ENCODE measurements at regions not wholly inside any gene's neighbourhood (a gene's known extent, or its start where the extent isn't known, plus 50 kb on each side); places are given as distances from the start of the nearest gene placed in this dataset.

DNA sequence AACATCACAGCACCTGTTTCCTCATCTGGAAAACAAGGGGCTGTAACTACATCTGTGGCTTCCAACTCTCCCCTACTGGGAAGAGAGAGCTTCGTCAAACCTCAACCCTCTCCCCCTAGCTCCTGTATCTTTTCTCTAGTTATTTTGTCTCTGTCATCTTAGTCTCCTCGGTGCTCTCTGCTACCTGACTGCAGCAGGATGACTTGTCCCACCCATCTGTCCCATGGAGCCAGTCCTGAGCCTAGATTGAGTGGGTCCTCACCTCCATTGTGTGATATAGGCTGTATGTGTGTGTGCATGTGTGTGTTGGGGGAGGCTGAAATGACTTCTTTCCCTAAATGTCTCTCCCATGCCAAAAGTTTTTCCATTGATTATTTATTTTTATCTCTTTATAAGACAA is 177.3 kb downstream of the EMP1 start:
- DNase-seq, result no peak

GRCh38 chr12:13373131-13373530 is 176.6 kb downstream of the EMP1 start:
- DNase-seq, result no peak

DNA sequence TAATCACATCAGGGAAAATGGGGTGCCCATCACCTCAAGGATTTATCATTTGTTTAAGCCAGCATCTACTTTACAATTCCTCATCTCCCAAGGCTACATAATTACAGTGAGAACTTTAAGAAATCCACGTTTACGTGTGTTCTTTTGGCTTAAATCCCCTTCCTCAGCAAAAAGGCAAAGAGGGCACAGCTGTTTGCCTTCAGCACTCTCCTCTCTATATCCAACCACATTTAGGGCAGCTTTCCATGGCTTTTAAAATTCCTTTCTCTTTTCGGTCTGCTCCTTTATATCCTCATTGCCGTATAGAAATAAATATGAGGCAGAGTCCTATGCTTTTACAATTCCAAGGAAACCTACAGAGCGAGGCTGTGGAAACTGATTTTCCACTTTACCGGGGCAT is 175.9 kb downstream of the EMP1 start:
- no peak for DNase-seq

DNA sequence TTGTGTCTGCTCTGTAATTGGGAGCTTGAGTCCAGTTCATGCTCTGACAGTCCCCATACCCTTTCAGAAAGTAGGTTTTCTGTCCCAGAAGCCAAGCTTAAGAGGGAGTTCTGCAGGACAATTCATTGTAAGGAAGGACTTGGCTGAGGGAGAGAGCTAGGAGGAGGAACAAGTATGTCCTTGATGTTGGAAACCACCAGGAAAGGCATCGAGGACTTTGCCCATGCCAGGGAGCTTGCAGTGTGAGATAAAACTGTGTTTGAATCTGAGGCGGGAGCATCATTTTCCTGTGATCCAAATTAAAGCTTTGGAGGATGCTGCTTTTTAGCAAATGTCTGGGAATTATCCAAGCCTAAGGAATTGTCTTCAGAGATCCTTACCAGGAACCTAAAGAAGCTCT is 175.3 kb downstream of the EMP1 start:
- no peak for DNase-seq

DNA sequence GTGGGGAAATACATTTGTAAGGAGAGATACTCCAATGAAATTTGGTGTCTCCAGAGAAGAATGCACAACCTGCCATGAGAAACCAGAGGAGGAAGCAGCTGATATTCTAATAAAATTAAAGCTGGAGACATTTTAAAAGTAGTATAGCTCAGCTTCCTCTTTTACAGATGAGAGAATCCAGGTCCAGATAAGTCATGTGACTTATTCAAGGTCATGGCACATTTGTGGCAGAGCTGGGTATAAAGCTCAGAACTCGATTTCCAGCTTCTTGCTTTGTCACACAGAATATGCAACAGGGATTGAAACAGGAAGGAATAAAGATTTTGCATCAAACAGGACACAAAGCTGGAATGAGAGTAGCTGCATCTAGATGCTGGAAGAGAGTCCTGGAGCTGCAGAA is 174.8 kb downstream of the EMP1 start:
- DNase-seq, result no peak

DNA sequence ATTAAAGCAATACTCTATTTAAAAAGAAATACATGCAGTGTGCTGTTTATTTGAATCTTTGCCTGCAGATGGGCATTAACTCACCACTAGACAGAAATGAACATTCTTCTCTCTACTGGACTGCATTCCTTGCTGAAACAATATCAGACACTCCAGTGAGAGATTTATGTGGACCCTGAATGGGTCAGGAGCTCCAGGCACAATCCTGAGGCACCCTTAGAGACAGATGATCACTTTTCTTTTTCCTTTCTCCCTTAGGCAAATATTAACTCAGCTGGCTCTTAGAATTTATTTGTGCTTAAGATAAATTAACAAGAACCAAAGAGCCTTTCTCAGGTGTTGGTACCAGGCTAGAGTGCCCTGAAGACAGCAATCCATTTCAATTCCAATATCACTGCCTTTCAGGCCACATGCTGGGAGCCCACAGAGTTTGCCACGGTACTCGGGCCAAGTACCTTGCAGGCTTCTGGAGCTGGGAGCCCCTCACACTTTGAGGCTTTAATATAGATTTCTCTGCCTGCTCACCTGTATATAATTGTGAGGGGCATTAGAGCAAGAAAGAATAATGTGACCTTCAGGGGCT is 173.0 kb downstream of the EMP1 start:
- no peak for DNase-seq

DNA sequence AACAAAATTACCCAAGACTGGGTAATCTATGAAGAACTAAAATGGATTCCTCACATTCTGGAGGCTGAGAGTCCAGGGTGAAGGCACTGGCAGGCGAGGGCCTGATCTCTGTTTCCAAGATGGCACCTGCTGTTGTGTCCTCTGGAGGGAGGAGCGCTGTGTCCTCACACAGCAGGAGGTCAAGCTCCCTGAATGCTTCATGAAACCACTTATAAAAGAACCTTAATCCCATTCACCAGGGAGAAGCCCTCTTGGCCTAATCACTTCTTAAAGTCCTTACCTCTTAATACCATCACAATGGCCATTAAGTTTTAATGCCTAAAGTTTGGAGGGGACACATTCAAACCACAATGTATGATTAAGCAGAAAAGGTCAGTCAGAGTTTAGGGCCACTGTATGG is 172.4 kb downstream of the EMP1 start:
- DNase-seq, result no peak

DNA sequence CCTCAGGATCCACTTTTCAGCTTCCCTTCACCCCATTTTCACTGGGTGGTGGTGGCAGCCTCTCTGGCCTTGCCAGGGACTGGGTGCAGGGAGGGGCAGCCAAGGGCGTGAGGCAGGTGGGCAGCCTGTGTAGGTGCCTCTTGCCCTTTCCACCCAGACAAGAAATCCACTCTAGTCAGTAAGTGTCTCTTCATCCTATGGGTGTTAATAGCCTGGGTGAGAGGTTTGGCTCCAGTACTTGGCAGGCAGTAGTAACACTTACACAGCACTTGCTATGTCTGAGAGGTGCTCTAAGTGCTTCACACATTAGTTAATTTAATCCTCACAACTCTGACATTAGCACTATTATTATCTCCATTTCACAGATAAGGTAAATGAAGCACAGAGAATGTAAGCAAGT is 171.9 kb downstream of the EMP1 start:
- no peak for DNase-seq

- DNase-seq, result no peak
Observed at GRCh38 chr12:13367973-13368372, 171.4 kb downstream of the EMP1 start.

- DNase-seq, result no peak
Observed at GRCh38 chr12:13365748-13366366, 169.3 kb downstream of the EMP1 start.

GRCh38 chr12:13362260-13362841 is 165.8 kb downstream of the EMP1 start:
- DNase-seq, result peak; percentile 5 to 18

- no peak for DNase-seq
Observed at GRCh38 chr12:13359636-13360035, 163.1 kb downstream of the EMP1 start.

- no peak for DNase-seq
Observed at GRCh38 chr12:13358391-13358905, 161.9 kb downstream of the EMP1 start.

GRCh38 chr12:13350946-13351345 is 154.4 kb downstream of the EMP1 start:
- DNase-seq, result no peak

GRCh38 chr12:13350381-13350780 is 153.9 kb downstream of the EMP1 start:
- DNase-seq, result no peak

DNA sequence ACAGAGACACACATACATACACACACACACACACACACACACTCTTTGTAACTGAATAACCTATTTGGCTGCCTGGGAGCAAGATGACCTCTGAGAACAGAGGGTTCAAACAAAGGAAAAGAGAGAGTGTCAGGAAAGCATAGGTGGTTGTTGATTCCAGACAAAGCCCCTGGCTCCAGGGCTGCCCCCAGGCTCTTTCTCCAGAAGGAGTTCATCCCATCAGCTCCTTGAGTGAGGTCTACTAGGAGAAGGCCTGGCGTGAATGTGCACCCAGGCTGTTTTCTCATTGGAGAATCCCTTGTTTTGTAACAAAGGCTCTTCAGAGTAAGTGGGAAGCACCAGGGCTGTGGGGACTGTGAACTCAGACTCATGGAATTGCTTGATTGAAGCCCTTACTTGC is 151.9 kb downstream of the EMP1 start:
- no peak for DNase-seq

DNA sequence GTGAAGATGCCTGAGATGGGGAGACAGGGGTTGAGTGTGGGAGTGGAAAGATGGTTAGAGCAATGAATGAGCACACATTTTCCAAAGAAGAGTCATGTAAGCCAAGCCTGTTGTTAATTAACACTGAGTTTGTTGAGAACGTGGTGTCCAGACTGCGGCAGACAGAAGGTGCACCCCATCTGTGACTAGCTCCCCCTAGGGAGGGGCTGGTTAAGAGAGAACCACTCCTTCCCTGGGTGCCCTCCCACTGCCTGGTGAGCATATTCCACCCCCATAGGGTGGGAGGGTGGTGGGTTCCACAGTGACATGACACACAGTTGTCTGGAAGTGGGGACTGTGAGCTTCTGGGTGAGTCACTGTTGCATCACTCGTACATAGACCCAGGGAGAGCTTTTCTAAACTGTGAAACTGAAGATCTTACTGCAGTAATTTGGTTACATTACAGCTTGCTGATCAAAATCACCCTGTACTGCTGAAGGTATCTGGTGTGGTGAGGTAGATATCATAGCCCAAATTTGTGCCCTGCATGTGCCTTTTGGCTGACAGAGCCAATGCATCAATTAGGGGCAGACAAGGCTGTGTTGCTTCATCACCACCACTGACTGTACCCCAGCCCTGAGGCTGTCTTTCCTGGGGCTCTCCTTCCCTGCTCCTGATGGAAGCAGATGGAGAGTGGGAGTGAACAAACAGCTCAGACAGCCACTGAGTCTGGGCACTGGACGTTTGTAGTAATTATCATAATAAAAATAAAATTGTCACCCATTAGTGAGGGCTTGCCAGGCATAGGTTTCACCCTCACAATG is 150.9 kb downstream of the EMP1 start:
- no peak for DNase-seq

GRCh38 chr12:13345722-13346121 is 149.2 kb downstream of the EMP1 start:
- DNase-seq, result no peak

- no peak for DNase-seq
Observed at GRCh38 chr12:13343375-13343774, 146.8 kb downstream of the EMP1 start.

- no peak for DNase-seq
Observed at GRCh38 chr12:13342971-13343370, 146.4 kb downstream of the EMP1 start.

GRCh38 chr12:13340149-13340548 is 143.6 kb downstream of the EMP1 start:
- no peak for DNase-seq

DNA sequence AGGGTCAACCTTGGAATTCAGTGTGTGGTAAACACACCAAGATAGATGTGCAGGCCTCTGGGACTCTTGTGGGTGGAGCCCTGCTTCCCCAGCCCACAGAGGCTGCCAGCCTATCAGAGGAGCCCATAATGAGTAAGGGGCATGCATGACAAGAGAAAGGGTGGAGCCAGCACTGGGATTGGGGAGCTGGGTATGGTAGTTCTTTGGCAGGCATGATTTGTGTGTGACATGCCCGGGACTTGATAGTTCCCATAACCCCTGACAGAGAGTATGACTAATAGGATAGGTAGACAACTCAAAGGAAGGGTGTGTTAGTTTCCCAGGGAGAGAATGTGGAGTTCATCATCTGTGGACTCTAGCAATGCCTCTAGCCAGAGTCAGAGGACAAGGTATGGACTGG is 143.0 kb downstream of the EMP1 start:
- DNase-seq, result no peak

DNA sequence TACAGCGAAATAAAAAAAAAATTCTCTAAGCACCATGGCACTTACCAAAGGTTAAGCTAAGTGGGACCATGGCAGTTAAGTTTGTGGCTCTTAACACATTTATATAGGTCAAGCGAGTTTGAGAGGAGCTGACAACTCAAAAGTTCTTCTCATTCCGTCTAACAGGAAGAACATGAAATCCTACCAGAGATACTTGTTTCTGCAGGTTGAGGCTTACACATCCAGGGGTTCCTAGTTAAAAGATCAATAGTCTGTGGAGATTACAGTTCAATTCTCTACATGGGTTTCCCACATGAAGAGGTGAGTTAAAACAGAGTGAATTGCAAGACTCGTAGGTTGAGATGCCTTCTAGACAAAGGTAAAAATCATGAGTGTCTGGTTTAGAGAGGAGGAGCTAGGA is 142.6 kb downstream of the EMP1 start:
- DNase-seq, result no peak

GRCh38 chr12:13337791-13338190 is 141.3 kb downstream of the EMP1 start:
- no peak for DNase-seq

Data from Kasumi-1 (cell line).